Fibroblast of skin of abdomen (primary cell): ENCODE measurements at regions not wholly inside any gene's neighbourhood (a gene's known extent, or its start where the extent isn't known, plus 50 kb on each side); places are given as distances from the start of the nearest gene placed in this dataset.

Source experiments
- DNase-seq: peaks from one replicate; pipeline ENCODE4 v3.0.0-alpha.2; 2013

DNA sequence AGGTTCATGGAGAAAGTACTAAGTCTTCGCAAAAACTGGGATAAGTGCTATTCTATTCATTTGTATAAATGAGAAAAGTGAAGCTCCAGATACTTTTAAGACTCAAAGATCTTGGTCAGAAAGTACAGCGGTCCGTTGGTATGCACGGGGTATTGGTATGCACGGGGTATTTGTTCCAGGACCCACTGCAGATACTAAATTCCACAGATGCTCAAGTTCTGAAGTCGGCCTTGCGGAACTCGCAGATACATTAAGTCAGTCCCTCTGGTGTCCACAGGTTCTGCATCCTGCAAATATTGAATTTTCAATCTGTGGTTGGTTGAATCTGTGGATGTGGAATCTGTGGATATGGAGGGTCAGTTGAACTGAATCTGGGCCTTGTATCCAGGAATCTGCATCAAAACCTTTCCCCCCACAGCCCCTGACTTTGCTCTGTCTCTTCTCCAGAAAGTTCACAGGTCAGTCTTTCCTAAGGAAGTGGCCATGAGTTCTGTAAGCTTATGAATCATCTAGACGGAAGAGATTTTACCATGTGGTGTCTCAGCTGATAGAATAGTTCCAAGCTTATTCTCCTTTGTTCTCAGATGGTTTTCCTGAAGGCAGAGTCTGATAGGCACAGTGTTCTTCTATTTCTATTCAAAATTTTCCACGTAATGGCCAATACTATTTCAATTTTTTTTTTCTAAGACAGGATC is 274.7 kb downstream of the NEDD1 start:
- no peak for DNase-seq

- DNase-seq = no peak
Measured at GRCh38 chr12:97182769-97183168, 275.7 kb downstream of the NEDD1 start.

DNA sequence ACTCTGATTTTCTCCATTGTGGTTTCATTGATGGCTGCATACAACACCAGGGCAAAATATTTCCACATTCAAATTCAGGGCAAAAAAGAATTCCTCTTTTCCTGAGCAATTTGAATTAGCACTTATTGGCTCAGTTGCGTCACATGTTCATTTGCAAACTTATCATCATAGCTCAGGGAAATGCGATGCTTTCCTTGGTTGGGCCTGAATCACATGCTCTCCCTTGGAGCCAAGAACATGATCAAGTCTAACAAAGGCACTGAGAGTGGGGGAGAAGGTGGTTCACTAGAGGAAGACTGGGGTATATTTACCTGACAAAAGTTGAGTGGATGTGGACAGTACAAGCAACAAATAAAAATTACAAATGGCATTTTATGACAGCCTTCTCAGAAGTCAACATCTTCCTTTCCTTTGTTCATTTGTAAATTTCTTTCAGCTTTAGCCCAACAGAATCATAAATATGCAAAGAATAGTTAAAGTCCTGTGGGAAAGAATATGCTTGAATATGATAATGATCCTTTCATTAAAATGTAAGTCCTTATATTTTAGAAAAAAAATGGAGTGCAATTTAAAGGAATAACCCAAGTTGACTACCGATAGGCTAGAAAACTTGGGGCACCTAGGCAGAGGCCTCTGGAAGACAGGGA is 277.2 kb downstream of the NEDD1 start:
- no peak for DNase-seq

DNA sequence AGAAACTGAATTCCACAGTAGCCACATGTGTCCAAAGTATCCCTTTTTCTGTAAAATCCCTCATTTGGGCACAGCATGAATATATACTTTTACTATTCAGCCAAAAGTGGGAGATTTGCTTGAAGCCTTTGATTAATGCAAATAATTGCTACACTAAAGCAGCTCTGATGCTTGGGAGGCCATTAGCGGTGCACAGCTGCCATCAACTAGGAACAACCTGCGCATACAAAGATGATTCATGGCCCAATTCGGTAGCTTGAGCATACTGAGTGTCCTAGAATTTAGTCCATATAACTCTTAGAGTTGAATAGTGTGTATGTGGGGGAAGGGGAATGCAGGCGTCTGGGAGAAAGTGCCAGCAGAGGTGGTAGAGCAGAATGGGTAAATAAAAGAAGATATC is 277.0 kb upstream of the RMST start:
- DNase-seq = no peak

- no peak for DNase-seq
Measured at GRCh38 chr12:97194546-97194945, 268.1 kb upstream of the RMST start.

DNA sequence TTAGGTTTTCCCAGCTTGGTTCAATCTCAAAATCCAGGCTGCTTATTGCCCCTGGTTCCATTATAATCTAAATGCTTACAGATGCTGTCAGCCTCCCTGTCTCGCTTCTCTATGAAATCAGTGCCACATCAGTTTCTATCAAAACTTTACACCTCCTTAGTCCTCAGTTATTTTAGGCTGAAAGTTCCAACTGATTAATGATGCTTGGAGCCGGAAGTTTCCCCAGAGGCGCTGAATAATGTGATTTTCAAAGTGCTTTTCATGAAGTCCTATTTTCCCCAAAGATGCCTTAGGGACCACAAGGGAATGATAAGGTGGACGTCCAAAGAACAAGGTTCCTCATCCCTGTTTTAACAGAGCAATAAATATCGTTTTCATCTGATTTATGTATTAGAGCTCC is 262.4 kb upstream of the RMST start:
- no peak for DNase-seq

DNA sequence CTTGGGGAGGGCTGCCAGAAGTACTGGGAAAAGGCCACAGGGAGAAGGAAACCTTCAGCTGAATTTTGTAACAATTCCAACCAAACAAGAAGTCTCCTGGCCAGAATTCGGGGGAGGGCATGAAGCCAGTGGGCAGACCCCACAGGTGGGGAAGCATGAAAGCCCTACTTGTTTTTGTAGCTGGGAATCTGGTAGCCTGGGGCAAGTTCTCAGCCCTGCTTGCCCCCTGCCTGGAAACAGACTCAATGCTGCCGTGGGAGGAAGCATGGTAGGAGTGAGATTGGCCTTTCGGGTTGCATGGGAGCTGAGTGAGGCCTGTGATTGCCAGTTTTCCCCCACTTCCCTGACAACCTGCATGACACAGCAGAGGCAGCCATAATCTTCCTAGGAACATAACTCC is 259.2 kb upstream of the RMST start:
- DNase-seq = no peak

DNA sequence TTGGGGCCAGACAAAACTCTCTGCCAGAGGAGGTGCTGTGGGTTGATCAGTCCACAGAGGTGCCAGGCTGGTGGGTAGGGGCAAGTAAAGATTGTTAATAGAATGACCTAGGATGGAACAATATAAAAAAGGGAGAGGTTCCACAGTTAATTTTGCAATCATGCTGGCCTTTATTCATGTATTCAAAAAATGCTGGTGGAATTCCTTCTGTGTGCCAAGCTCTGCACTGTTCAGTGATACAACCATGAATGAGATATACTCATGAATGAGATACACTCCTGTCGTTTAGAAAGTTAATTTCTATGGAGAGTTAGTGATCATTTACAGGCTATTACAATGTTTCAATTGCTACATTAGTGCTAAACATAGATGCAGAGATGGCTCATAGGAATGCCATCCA is 252.6 kb upstream of the RMST start:
- no peak for DNase-seq

- no peak for DNase-seq
Measured at GRCh38 chr12:97211416-97211930, 251.1 kb upstream of the RMST start.

DNA sequence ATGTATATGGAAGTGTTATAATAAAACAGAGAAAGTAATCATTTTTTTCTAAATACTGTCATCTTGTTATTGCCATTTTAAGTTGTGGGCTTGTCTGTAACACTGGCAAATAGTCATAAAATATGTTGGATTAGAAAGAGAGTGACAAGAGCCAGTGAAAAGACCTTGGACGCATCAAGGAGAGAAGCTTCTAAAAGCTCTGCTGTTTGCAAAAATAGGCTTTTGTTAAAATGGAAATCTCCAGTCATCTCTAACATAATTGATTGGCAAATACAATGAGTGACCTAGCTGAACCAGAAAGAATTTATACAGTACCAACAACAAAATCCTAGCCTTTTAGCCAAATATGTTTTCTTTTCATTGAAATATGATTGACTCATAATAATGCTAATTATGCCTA is 245.8 kb upstream of the RMST start:
- no peak for DNase-seq

- no peak for DNase-seq
Measured at GRCh38 chr12:97222391-97222790, 240.2 kb upstream of the RMST start.

DNA sequence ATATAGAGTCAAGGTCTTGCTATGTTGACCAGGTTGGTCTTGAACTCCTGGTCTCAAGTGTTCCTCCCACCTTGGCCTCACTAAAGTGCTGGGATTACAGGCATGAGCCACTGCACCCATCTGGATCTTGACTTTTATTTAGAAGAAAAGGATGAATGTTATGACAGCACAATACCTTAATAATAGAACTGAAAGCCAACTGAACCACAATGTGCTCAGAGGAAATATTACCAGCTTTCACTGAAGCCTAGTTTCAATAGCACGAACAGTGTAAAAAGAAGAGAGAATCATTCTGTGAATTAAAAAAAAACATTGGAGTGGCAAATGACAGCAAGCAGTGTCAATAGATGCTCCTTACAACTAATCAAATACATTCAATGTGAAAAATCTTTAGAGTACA is 239.2 kb upstream of the RMST start:
- DNase-seq = no peak

DNA sequence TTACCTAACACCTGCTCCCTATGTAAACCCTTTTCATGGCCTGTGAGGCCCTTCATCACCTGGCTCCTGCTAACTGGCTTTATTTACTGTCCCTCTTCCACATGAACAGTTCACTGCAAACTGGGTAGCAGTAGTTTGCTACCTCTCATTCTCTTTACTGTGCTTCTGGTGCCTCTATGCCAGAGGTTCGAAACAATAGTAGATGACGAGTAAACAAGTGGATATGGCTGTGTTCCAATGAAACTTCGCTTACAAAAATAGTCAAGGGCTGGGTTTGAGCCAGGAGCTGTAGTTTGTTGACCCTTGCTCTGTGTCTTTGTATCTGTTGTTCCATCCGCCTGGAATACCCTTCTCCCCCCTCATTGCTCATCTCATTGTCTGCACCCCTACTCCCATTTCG is 233.6 kb upstream of the RMST start:
- no peak for DNase-seq

DNA sequence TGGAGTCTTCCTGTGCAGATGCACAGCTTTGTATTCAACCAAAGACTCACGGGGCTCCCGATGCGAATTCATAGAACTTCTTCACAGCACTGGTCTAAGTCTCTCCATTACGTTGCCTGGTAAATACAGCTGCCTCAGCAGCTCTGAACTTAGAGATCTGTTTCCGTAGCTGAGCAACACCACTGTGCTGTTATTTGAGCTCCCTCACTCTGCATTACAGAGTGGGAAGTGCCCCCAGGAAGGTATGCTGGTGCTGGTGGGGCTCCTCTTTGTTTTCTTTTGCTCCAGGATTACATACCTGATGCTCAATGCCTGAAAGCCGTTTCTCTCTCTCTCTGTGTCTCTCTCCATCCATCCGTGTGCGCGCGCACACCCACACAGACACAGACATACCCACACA is 227.5 kb upstream of the RMST start:
- no peak for DNase-seq

- DNase-seq = no peak
Measured at GRCh38 chr12:97246368-97246767, 216.2 kb upstream of the RMST start.

DNA sequence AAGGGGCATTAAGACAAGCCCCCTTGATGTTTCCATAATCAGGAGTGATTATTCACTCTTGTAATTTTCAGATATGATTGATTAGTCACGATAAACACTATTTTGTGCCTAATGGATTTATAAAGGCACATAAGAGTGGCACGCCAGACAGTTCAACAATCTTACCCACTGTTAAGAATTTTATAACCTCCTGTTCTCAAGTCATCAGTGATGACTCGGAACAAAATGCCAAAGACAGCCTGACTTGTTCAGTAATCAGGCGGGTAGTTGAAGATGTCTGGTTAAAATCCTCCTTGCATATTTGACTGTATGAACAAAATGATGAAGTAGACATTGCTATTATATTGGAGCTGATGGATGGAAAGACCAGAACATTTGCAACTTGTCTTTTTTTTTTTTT is 212.1 kb upstream of the RMST start:
- DNase-seq = no peak

GRCh38 chr12:97257726-97258125 is 204.9 kb upstream of the RMST start:
- DNase-seq = no peak

DNA sequence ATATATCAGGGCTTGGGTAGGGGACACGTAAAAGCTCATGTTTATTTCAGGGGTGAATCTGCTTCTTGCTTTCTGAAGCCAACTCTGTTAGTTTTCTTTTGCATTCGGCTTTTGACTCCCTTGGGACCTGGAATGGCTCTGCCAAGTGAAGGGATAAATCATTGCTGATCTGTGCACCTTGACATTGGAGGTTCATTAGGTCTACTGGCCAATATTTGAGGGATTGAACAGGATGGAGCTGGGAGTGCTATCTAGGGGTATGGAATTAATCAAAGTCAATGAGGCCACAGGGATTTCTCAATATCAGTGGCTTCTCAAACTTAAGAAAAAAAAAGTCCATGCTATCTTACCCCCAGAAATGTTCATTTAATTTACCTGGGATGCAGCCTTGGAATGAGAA is 203.5 kb upstream of the RMST start:
- no peak for DNase-seq

DNA sequence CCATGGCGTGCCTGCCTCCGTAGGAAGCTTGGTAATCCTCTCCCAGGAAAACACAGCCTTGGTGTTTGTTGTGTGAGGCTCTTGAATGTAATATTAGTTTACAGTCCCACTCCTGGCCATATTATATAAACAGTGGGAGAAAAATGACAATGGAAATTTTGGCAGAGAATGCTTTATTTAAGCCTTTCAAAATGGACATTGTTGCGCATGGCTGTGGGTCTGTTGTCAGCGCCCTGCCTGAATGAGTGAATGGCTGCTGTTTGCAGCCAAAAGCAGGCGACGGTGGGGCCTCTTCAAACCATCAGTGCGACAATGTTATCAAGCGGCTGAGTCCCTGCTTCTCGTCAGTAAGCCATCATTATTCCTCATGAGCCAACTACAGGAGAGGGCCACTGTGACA is 201.8 kb upstream of the RMST start:
- DNase-seq = no peak

- DNase-seq = no peak
Measured at GRCh38 chr12:97267166-97267565, 195.4 kb upstream of the RMST start.

DNA sequence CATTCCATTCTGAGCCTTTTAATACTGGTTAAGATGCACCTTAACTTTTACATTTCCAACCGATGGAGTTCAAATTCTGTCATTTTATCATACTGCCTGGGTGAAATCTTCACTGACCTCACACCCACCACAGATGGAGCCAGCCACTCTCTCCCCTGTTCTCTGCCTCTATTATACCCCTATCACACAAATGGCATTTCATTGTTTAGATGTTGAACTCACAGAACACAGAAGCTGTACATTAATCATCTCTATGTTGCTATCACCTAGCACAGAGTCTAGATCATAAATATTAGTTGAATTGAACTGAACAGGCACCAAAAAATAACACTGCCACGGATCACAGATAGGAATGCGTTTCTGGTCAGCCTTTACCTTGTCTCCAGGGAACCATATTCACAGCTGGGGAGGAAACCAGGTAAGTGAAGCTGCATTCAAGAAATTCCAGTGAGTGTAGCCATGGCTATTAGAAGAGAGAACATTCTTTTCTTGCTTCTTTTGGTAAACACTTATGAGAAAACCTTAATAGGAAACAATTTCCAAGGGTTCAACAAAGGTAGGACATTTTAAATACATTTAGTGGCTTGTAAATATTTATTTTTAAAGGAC is 194.9 kb upstream of the RMST start:
- DNase-seq = no peak

- no peak for DNase-seq
Measured at GRCh38 chr12:97272471-97272870, 190.1 kb upstream of the RMST start.

DNA sequence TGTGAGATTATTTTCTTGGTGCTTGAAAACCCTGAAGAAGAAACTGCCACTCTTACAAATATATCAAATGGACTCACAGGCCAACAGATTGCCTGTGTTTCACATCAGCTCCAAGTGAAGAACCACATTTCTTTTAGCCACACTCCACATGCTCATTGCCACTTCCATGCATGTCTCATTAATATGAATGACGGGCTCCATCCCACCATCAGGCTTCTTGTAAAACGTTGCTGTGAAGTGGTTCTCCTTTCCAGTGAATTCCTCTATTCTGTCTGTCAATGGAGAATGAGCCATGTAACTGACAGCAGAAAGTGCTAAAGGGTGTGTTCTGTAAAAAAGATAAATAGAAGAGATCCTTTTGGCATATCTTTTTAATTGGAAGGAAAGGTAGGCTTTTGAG is 188.2 kb upstream of the RMST start:
- no peak for DNase-seq

GRCh38 chr12:97275256-97275655 is 187.3 kb upstream of the RMST start:
- DNase-seq = no peak
